Mesodermal cell (in vitro differentiated cells): ENCODE measurements at regions not wholly inside any gene's neighbourhood (a gene's known extent, or its start where the extent isn't known, plus 50 kb on each side); places are given as distances from the start of the nearest gene placed in this dataset.
"Not testable (repeated sequence)": the region's sequence is repeated elsewhere in the genome, so short reads cannot be mapped to it uniquely, and the experiment has no call there.

Source experiments
- H3K27ac ChIP-seq: 2 replicates; pipeline ENCODE4 v1.7.0; 2013; ENCODE audit warnings: mild to moderate bottlenecking, low read depth, low read length, moderate library complexity; ENCODE audit not compliant: severe bottlenecking
- H3K36me3 ChIP-seq: 2 replicates; pipeline ENCODE4 v1.7.1; 2013; ENCODE audit warnings: mild to moderate bottlenecking, low read length, moderate library complexity; ENCODE audit not compliant: control insufficient read depth, insufficient read depth
- H3K4me1 ChIP-seq: one replicate; pipeline ENCODE4 v1.7.1; 2013; ENCODE audit warnings: mild to moderate bottlenecking, low read length; ENCODE audit not compliant: insufficient read depth, control insufficient read depth, poor library complexity, severe bottlenecking
- H3K4me3 ChIP-seq: 2 replicates; pipeline ENCODE4 v1.7.0; 2013; ENCODE audit warnings: low read length, control low read depth, mild to moderate bottlenecking; ENCODE audit not compliant: insufficient read depth, poor library complexity, severe bottlenecking; ENCODE audit errors: extremely low read depth
- H3K9me3 ChIP-seq: 2 replicates; pipeline ENCODE4 v1.7.1; 2013; ENCODE audit warnings: mild to moderate bottlenecking, low read length, moderate library complexity; ENCODE audit not compliant: control insufficient read depth
- WGBS, 2 experiments: methylation state at CpG; one replicate each; pipeline ENCODE4 v1.1.5; 2013; ENCODE audit warnings: missing lambda C conversion rate in 2 of 2; ENCODE audit not compliant: insufficient coverage in 2 of 2; 5-methylcytosine and 5-hydroxymethylcytosine counted together

DNA sequence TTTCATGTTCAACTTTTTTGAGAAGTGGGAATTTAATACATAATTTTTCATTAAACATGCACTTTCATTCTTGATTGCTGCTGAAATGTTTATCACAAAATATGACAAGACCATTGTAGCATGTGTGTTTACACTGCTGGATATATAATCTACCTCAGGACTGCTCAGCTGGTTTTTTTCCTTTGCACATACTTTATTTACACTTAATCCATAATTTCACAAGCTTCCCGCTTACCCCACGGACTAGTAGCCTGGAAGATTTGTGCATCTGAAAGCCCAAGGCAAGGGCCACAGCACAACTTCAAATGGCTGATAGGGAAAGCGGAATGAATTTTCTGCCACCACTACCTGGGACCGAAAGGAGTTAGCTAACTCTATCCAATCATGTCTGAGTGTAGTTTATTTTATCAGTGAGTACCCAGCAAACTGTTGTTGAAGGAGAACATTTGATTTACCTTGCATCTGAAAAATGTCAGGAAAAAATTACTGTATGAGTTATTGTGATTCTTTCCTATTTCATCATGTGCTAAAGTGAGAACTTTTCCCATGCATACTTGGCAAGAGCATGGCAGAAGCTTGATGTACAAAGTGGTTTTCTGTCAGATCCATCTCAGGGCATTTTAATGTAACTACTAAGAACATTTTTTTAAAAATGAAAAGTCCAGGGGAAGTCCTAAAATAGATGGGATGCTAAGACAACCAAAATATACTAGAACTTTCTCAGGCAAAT is 558.2 kb upstream of the USP24 start:
- H3K27ac ChIP-seq = no peak overlapping the region
- H3K4me1 ChIP-seq = no peaks in the 10 kb centered on the region
- WGBS, 2 experiments = 85% methylated on average over 3 of the region's 4 CpGs; no CpG with 5 or more reads in 1 of the 2 experiments

DNA sequence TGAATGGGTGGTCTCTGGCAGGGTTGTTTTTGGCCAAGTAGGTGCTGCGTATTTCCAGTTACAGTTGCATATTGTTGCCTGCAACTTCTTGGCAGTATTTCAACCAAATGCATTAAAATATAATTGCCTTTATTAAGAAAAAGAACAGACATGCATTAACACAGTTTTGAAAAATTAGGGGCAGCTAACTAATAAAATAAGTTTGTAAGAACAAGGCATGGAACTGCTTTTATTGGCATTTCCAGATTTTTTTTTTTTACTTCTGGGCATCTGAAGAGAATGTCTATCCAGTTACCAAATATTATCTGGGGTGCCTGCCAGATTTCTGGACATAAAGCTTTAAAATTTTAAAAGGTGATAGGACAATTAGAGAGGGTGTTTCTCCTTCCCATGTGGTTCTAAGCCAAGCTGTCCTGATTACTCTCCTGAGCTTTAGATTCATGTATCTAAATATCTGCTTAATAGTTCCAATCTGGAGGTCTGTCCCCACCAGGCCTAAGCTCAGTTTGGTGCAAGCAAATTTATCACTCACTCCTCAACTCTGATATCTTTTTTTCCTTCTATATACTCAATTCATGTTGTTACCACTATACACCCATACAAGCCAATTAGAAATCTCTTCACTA is 553.3 kb upstream of the USP24 start:
- Histone ChIP-seq H3K9me3 (no peaks in the 10 kb centered on the region), H3K27ac (no peak overlapping the region), H3K36me3 (no peaks in the 10 kb centered on the region), H3K4me3 (no peak overlapping the region), H3K4me1 (no peaks in the 10 kb centered on the region)
- no CpG with 5 or more reads among the region's 1 CpG for whole genome bisulfite sequencing, 2 experiments

More for the DNA sequence above, 558.2 kb upstream of the USP24 start:
- no peaks in the 10 kb centered on the region for H3K36me3 ChIP-seq
- no peak overlapping the region for H3K4me3 ChIP-seq
- H3K9me3 ChIP-seq = no peaks in the 10 kb centered on the region

DNA sequence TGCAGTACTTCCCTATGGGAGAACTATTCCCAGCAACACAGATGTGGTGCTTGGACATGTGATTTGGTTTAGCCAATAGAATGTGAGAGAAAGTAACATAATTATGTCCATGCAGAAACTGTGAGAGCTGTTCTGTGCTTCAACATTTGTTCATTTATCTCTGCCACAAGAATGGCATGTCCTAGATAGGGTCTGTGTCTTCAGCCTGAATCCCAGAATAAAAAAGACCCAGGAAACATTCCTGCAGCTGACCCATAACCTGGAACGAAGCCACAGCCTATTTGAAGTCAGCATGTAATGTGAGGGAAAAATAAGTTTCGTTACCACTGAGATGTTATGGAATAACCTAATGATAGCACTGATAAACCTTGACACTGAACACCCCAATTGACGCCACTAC is 552.0 kb upstream of the USP24 start:
- no peaks in the 10 kb centered on the region for H3K36me3 ChIP-seq
- H3K9me3 ChIP-seq = no peaks in the 10 kb centered on the region
- H3K4me1 ChIP-seq = no peaks in the 10 kb centered on the region
- no peak overlapping the region for H3K27ac ChIP-seq
- no peak overlapping the region for H3K4me3 ChIP-seq
- WGBS, 2 experiments = 100% methylated on average over 2 of the region's 3 CpGs

- H3K36me3 ChIP-seq, H3K9me3 ChIP-seq: not testable (repeated sequence)
- 81 to 94% methylated on average over 2 of the region's 3 CpGs for WGBS, 2 experiments
Measured at GRCh38 chr1:55765505-55765904, 550.3 kb upstream of the USP24 start.

GRCh38 chr1:55751776-55752175 is 536.6 kb upstream of the USP24 start:
- WGBS, 2 experiments = 90 to 100% methylated on average over 2 of the region's 2 CpGs

More at GRCh38 chr1:55765505-55765904, 550.3 kb upstream of the USP24 start:
- H3K4me1 ChIP-seq, H3K4me3 ChIP-seq, H3K27ac ChIP-seq: not testable (repeated sequence)

DNA sequence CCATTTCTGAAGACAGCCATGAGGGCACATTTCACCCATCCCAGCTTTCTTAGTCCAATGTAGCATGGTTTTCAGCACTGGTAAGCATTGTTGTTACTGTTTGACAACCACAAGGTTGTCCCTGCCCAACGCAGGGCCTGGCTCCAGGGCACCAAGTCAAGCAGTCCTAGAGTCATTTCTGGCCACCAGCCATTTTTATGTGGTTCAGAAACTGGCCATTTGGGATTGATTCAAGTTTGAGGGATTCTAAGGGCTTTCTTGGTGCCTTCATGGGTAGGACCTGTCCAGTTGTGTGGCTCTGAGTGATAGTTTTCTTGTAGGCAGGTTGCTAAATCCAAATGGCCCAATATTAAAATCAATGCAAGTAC is 535.4 kb upstream of the USP24 start:
- Histone ChIP-seq H3K27ac (no peak overlapping the region), H3K4me3 (no peak overlapping the region), H3K36me3 (no peaks in the 10 kb centered on the region), H3K9me3 (peaks cover 7% of the 10 kb centered on the region), H3K4me1 (no peaks in the 10 kb centered on the region)
- WGBS, 2 experiments = 69 to 88% methylated on average over 1 of the region's 1 CpG

More at GRCh38 chr1:55751776-55752175, 536.6 kb upstream of the USP24 start:
- Histone ChIP-seq H3K27ac (no peak overlapping the region), H3K9me3 (peaks cover 3% of the 10 kb centered on the region), H3K4me1 (no peaks in the 10 kb centered on the region), H3K4me3 (no peak overlapping the region), H3K36me3 (no peaks in the 10 kb centered on the region)

- Histone ChIP-seq H3K4me3 (no peak overlapping the region), H3K9me3 (peaks cover 7% of the 10 kb centered on the region), H3K36me3 (no peaks in the 10 kb centered on the region), H3K4me1 (no peaks in the 10 kb centered on the region), H3K27ac (no peak overlapping the region)
- 82 to 90% methylated on average over 5 of the region's 6 CpGs for WGBS, 2 experiments
Measured at GRCh38 chr1:55749975-55750627, 534.9 kb upstream of the USP24 start.

DNA sequence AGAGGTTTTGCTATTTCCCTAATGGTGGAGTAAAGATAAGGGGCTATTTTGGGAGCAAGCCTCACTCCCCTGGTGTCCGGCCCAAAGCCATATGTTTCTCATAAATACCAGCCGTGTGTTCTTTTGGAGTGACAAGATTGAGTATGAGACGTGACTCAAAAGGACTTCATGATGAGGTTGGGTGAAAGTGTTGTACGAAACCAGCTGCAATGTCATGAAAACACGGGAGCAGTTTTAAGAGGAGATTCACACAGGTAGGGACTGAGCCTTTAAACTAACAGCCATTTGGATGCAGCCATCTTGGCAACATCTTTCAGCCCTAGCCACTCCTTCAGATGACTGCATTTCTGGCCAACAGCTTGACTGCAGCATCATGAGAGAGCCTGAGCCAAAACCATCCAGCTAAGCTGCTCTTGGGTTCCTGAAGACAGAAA is 532.3 kb upstream of the USP24 start:
- H3K4me3 ChIP-seq = no peak overlapping the region
- no peak overlapping the region for H3K27ac ChIP-seq
- 89 to 92% methylated on average over 3 of the region's 5 CpGs for WGBS, 2 experiments
- H3K9me3 ChIP-seq = peaks cover 7% of the 10 kb centered on the region
- no peaks in the 10 kb centered on the region for H3K36me3 ChIP-seq
- H3K4me1 ChIP-seq = no peaks in the 10 kb centered on the region

DNA sequence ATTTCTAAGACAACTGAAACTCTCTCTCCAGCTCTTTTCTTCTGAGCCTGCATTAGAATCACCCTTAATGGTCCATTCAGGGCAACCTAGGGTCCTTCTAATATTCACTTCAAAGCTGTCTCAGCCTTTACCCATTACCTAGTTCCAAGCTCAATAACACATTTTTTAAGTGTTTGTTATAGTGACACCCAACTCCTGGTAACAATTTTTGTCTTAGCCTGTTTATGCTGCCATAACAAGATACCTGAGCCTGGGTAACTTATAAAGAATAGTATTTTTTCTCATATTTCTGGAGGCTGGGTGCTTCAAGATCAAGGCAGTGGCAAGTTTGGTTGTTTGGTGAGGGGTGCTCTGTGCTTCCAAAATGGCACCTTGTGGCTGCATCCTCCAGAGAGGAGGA is 531.5 kb upstream of the USP24 start:
- no peak overlapping the region for H3K27ac ChIP-seq
- H3K36me3 ChIP-seq = no peaks in the 10 kb centered on the region
- H3K4me1 ChIP-seq = no peaks in the 10 kb centered on the region
- H3K9me3 ChIP-seq = peaks cover 7% of the 10 kb centered on the region
- H3K4me3 ChIP-seq = no peak overlapping the region

DNA sequence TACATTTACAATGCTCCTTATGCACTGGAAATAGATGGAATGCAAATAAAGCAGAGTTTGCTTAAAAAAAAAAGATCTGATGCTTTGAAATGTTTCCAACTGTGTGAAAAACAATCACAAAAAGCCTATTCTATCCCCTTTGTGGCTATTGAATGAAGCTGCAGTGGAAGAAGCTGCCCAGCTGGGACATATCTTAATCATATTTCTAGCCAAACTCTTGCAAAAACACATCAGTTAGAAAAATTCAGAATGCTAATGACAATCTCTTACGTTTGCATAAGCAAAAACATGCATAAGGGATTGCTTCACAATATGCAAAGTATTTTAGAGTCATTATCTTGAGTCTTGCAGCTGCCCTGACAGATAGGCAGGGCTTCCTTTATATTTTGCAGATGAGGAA is 526.4 kb upstream of the USP24 start:
- Histone ChIP-seq H3K27ac (no peak overlapping the region), H3K4me1 (no peaks in the 10 kb centered on the region), H3K9me3 (peaks cover 2% of the 10 kb centered on the region), H3K4me3 (no peak overlapping the region), H3K36me3 (no peaks in the 10 kb centered on the region)
- WGBS, 2 experiments = 80% methylated on average over 1 of the region's 1 CpG; no CpG with 5 or more reads in 1 of the 2 experiments

DNA sequence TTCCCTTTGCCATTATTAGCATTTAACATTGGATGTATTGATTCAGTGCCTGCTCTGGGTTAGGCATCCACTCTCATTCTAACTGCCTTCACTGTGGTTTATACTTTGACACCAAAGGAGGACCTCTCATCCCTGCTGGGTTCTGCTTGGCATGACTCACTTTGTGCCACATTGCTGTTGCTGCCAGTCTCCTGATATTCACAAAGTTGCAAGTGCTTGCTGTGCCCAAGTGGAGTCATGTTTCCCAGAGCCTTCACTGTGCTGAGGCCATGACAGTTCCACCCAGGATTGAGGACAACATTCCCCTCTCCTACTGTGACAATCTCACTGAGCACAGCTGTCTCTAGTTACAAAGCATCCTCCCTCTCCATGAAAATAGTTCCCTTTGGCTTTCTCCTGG is 519.9 kb upstream of the USP24 start:
- H3K9me3 ChIP-seq = no peaks in the 10 kb centered on the region
- H3K36me3 ChIP-seq = no peaks in the 10 kb centered on the region

More for the DNA sequence above, 519.9 kb upstream of the USP24 start:
- H3K4me1 ChIP-seq = no peaks in the 10 kb centered on the region
- no peak overlapping the region for H3K4me3 ChIP-seq
- H3K27ac ChIP-seq = no peak overlapping the region
